Osteoblast (primary cell): ENCODE measurements at regions not wholly inside any gene's neighbourhood (a gene's known extent, or its start where the extent isn't known, plus 50 kb on each side); places are given as distances from the start of the nearest gene placed in this dataset.

ENCODE experiments used
- DNase-seq: peaks from one replicate; pipeline ENCODE4 v3.0.0; 2011; ENCODE audit warnings: low spot score, mixed read lengths; ENCODE audit not compliant: insufficient read length; ENCODE audit errors: missing footprints
- H2AFZ ChIP-seq: 2 replicates; pipeline ENCODE4 v1.6.0; 2011; ENCODE audit warnings: mild to moderate bottlenecking, low read length
- H3K27ac ChIP-seq: 2 replicates; pipeline ENCODE4 v1.5.1; 2011; ENCODE audit warnings: mild to moderate bottlenecking, low read depth, low read length, moderate library complexity
- H3K27me3 ChIP-seq: 2 replicates; pipeline ENCODE4 v1.6.0; 2012; ENCODE audit warnings: mild to moderate bottlenecking, control low read depth, inconsistent platforms, low read length, moderate library complexity; ENCODE audit not compliant: insufficient read depth
- H3K36me3 ChIP-seq: 2 replicates; pipeline ENCODE4 v1.5.1; 2011; ENCODE audit warnings: mild to moderate bottlenecking, low read length, control low read depth, moderate library complexity; ENCODE audit not compliant: insufficient read depth
- H3K4me1 ChIP-seq: 2 replicates; pipeline ENCODE4 v1.5.1; 2011; ENCODE audit warnings: mild to moderate bottlenecking, low read length, control low read depth, moderate library complexity; ENCODE audit not compliant: insufficient read depth
- H3K4me2 ChIP-seq: 2 replicates; pipeline ENCODE4 v1.6.0; 2011; ENCODE audit warnings: mild to moderate bottlenecking, low read length; ENCODE audit not compliant: insufficient read depth
- H3K4me3 ChIP-seq: fragments of 200-600 bp; sonication (generic); 3 replicates; pipeline ENCODE4 v1.5.1; 2012; ENCODE audit warnings: mild to moderate bottlenecking, low read length, inconsistent platforms; ENCODE audit not compliant: insufficient read depth
- H3K79me2 ChIP-seq: 2 replicates; pipeline ENCODE4 v1.6.0; 2012; ENCODE audit warnings: mild to moderate bottlenecking, low read length, control low read depth, inconsistent platforms; ENCODE audit not compliant: insufficient read depth
- H3K9me3 ChIP-seq: 2 replicates; pipeline ENCODE4 v1.5.1; 2011; ENCODE audit warnings: low read depth, low read length, control low read depth
- H4K20me1 ChIP-seq: 2 replicates; pipeline ENCODE4 v1.6.0; 2012; ENCODE audit warnings: mild to moderate bottlenecking, low read length, control low read depth; ENCODE audit not compliant: insufficient read depth
- CTCF ChIP-seq: IDR thresholded peaks from 2 replicates; pipeline ENCODE4 v1.5.1; 2011; ENCODE audit warnings: mild to moderate bottlenecking, low read depth, low read length, moderate library complexity; ENCODE audit errors: extremely low read depth

GRCh38 chr10:130458509-130458908 lies 322.3 kb downstream of the GLRX3 start:
- H3K4me3 ChIP-seq: no peak overlapping the region
- H3K4me1 ChIP-seq: no peaks in the 10 kb centered on the region
- no peak overlapping the region for H3K4me2 ChIP-seq
- no peak overlapping the region for H2AFZ ChIP-seq
- no peaks in the 10 kb centered on the region for H3K79me2 ChIP-seq
- no peaks in the 10 kb centered on the region for H3K36me3 ChIP-seq
- H3K27ac ChIP-seq: no peak overlapping the region
- no peaks in the 10 kb centered on the region for H3K9me3 ChIP-seq
- DNase-seq: no peak
- no peaks in the 10 kb centered on the region for H3K27me3 ChIP-seq
- TF ChIP-seq CTCF: no peak
- no peaks in the 10 kb centered on the region for H4K20me1 ChIP-seq

GRCh38 chr10:130459011-130459410 lies 322.8 kb downstream of the GLRX3 start:
- H2AFZ ChIP-seq: no peak overlapping the region
- no peaks in the 10 kb centered on the region for H3K27me3 ChIP-seq
- H3K27ac ChIP-seq: no peak overlapping the region
- no peak overlapping the region for H3K4me3 ChIP-seq
- no peaks in the 10 kb centered on the region for H3K79me2 ChIP-seq
- H4K20me1 ChIP-seq: no peaks in the 10 kb centered on the region
- no peak overlapping the region for H3K4me2 ChIP-seq
- H3K4me1 ChIP-seq: no peaks in the 10 kb centered on the region
- no peaks in the 10 kb centered on the region for H3K36me3 ChIP-seq
- no peak for DNase-seq
- H3K9me3 ChIP-seq: no peaks in the 10 kb centered on the region
- TF ChIP-seq CTCF: no peak

GRCh38 chr10:130459851-130460490 lies 323.8 kb downstream of the GLRX3 start:
- Histone ChIP-seq H3K27me3 (no peaks in the 10 kb centered on the region), H3K36me3 (no peaks in the 10 kb centered on the region), H3K4me2 (no peak overlapping the region), H4K20me1 (no peaks in the 10 kb centered on the region), H3K9me3 (peaks cover under 1% of the 10 kb centered on the region), H3K4me3 (no peak overlapping the region), H3K4me1 (no peaks in the 10 kb centered on the region), H3K79me2 (no peaks in the 10 kb centered on the region), H2AFZ (no peak overlapping the region), H3K27ac (no peak overlapping the region)
- no peak for DNase-seq
- TF ChIP-seq CTCF: no peak

- DNase-seq: no peak
- Histone ChIP-seq H3K36me3 (no peaks in the 10 kb centered on the region), H3K4me2 (no peak overlapping the region), H3K27me3 (no peaks in the 10 kb centered on the region), H3K4me1 (no peaks in the 10 kb centered on the region), H3K27ac (no peak overlapping the region), H3K79me2 (no peaks in the 10 kb centered on the region), H4K20me1 (no peaks in the 10 kb centered on the region), H2AFZ (no peak overlapping the region), H3K9me3 (peaks cover 2% of the 10 kb centered on the region), H3K4me3 (no peak overlapping the region)
- no peak for TF ChIP-seq CTCF
These were observed 325.4 kb downstream of the GLRX3 start for GRCh38 chr10:130461631-130462030.
